G401 (cell line): ENCODE measurements at regions not wholly inside any gene's neighbourhood (a gene's known extent, or its start where the extent isn't known, plus 50 kb on each side); places are given as distances from the start of the nearest gene placed in this dataset.

Source experiments
- DNase-seq: peaks from one replicate; pipeline ENCODE4 v3.0.0-alpha.2; 2015; ENCODE audit warnings: low spot score
- in situ Hi-C: cut with HindIII; loops from 2 replicates; pipeline ENCODE4 v1.10.0; 2016; ENCODE audit warnings: low sequenced_read_pairs, mixed read lengths

DNA sequence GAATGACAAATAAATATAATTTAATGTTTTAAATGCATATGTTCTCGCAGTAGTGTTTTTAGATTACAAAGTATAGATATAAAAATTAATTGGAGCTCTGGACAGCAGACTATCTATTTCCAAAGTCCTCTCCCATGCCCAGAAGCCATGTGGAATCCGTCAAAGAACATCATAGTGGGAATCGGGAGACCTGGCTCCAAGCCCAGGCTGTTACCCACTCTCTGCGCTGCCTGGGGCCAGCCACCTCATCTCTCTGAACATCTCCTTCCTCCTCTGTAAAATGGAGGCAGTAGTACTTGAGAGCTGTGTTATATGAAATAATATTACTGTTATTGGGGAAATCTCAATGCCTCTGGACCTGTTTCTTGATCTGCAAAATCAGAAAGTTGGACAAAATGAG, 58.1 kb upstream of the SLC30A5 start:
- no peak for DNase-seq
- in situ Hi-C loops, result loop anchor here (25.0 kb wide), 1 partner anchor 352 kb away; no protein-coding TSS in a partner anchor

DNA sequence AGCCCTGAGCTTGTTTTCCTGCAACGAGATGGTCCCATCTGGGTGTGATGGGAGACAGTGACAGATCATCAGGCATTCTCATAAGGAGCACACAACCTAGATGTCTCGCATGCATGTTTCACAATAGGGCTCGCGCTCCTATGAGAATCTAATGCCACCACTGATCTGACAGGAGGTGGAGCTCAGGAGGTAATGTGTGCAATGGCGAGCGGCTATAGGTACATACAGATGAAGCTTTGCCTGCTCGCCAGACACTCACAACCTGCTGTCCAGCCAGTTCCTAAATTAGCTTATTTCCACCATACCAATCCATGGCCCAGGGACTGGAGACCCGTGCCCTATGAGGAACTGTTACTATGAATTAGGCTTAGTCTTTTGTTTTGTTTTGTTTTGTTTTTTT, 55.3 kb upstream of the SLC30A5 start:
- in situ Hi-C loops, result loop anchor here (25.0 kb wide), 1 partner anchor 349 kb away; no protein-coding TSS in a partner anchor
- no peak for DNase-seq

DNA sequence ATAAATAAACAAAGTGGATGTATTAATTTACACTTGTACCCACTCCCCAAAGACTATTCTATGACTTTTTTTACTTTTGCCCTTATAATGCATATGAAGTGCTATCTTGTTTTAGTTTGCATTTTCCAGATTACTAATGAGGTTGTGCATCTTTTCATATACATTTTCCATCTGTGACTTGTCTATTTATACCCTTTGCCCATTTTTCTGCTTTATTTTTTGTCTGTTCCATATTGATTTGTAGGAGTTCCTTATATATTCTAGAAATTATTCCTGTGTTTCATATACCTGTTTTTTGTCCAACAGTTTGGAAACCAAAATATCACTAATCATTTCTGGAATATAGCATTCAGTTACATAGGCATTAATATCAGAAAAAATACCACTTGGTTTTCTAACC, 54.0 kb upstream of the SLC30A5 start:
- in situ Hi-C loops, result loop anchor here (25.0 kb wide), 1 partner anchor 347 kb away; no protein-coding TSS in a partner anchor
- DNase-seq, result no peak

GRCh38 chr5:69042500-69042899, 51.3 kb upstream of the SLC30A5 start:
- in situ Hi-C loops, result loop anchor here (25.0 kb wide), 1 partner anchor 345 kb away; no protein-coding TSS in a partner anchor
- DNase-seq, result no peak

DNA sequence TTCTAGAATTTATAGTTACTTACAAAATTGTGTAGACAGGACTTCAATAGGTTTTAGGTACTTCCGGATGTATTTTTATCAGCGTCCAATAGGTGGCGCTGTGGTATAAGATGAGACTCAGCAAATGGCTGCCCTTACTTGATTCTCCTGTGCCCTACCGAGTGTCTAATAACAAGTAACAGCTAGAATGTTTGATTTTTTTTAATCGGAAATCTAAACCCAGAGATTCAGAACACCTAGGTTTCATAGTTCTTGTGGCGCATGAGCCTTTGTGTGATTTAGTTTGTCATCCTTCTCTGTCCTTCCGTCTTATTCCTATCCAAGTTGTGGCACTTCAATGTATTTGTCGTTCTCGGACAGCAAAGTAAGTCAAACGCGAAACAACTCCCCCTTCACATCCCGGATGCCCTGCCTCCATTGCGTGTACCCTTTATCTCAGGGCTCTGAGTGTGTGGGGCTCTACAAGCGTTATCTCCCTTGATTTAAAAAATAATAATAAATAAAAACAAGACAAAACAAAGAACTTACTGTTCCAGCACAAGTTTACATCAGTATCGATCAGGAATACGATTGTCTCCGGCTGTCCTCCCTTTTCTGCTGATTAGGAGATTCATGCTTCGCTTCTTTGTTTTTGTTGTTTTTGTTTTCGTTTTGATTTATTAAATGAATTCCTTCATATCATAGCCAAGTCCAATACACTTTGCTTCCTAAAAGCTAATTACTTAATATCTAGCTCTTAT, 50.7 kb upstream of the SLC30A5 start:
- in situ Hi-C loops, result loop anchor here (25.0 kb wide), 1 partner anchor 344 kb away; no protein-coding TSS in a partner anchor
- peak; percentile 94 for DNase-seq

- in situ Hi-C loops, result loop anchor here (25.0 kb wide), 1 partner anchor 344 kb away; no protein-coding TSS in a partner anchor
These were observed 50.2 kb upstream of the SLC30A5 start for GRCh38 chr5:69043655-69043996.

More at GRCh38 chr5:69043655-69043996, 50.2 kb upstream of the SLC30A5 start:
- DNase-seq, result no peak
